NOMO-1 (cell line): ENCODE measurements at regions not wholly inside any gene's neighbourhood (a gene's known extent, or its start where the extent isn't known, plus 50 kb on each side); places are given as distances from the start of the nearest gene placed in this dataset.

Source experiments
- DNase-seq, 2 experiments: peaks; one replicate each; lab custom pipeline; 2025; ENCODE audit not compliant: unreplicated experiment in 2 of 2; lab: John Stamatoyannopoulos, UW

DNA sequence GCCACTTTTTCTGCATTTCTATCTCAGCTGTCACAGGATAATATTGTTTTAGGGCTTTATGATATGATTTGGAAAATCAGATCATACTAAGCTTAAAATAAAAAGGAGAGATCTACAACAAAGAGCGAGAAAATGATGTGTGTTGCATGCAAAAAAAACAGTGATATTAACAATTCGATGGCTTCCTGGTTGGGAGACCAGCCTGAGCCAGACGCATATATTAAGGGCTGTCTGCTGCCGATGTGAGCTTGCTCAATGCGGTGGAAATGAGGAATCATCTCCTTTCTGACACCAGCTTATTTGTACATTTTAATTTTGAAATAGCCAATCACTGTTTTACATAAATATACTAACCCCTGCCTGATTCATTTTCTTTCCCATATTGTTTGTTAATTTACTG, 862.6 kb downstream of the USP25 start:
- DNase-seq, result no peak

DNA sequence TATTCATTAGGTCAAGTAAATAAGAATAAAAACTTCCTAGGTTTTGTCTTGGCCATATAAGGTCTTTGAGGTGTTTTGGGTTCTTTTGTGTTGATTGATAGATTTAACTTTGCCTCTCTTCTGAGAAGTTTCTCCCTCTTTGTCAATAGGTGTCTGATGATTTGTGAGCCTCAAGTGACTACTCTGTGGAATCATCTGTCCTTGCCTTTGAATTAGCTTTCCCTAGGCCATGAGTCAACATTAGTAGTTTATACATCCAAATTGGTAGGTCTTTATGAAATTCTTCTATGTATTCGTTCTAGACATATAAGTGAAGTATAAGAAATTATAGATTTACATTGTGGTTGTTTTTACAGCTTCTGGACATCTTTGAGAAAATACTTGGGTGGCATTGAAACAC, 864.4 kb downstream of the USP25 start:
- no peak for DNase-seq

DNA sequence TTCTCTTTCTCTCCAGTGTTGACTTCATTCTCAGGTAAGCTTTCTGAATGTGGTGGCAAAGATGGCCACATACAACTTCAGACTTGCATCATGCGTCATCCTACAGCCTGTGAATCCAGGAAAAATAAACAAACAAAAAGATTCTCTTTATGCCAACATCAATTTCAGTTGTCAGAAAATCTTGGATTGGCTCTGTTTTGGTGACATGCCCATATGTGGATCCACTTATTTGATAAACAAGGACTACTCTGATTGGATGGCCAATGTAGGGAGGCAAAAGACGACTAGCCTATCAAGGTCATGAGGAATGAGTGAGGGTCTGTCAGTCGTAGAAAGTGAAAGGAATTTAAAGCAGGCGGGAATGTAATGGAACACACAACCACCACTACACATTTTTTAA, 866.6 kb downstream of the USP25 start:
- DNase-seq, result no peak

DNA sequence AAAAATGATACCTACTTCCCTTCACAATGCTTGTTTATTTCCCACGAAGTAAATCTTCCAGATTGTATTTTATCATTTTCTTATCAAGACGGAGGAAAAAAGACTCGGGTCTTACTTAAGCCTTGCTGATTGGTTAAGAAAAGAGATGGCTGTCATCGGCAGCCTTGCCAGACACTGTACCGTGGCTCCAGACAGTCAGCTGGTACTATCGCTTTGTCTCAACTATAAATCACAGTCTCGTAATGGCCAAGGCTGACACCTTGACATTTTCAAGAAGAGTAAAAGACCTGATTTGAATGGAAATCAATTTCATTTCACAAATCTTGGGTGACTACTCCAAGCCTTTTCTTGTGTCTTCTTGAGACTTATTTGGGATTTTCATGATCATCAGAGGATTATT, 868.0 kb downstream of the USP25 start:
- DNase-seq, result no peak

GRCh38 chr21:16605597-16605996, 875.8 kb downstream of the USP25 start:
- no peak for DNase-seq

GRCh38 chr21:16606271-16606670, 876.5 kb downstream of the USP25 start:
- no peak for DNase-seq

DNA sequence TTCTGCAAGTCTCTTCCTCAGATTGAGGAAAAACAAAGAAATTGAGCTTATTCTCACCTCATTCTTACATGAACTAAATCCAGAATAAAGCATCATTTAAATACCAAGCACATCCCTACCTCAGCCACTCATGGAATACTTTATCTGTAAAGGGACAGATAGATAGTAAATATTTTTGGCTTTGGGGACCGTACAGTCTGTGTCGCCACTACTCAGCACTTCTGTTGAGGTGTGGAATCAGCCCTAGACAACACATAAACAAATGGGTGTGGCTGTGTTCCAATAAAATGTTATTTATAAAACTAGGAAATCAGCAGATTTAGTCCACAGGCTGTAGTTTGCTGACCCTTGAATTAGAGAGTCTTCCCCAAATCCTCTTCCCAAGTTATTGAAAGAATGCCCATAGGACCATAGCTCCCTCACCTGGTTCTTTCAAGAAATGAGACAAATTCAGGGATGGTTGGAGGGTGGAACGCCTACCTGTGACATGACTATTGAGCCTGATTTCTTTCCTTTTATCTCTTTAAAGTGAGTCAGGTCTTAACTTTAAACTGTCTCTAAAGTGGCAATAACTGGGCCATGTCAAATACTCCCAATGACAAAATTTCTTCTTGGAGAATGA, 878.5 kb downstream of the USP25 start:
- DNase-seq, result no peak

- no peak for DNase-seq
Observed at GRCh38 chr21:16619281-16619680, 889.5 kb downstream of the USP25 start.

- no peak for DNase-seq
Observed at GRCh38 chr21:16620786-16621320, 891.1 kb downstream of the USP25 start.

DNA sequence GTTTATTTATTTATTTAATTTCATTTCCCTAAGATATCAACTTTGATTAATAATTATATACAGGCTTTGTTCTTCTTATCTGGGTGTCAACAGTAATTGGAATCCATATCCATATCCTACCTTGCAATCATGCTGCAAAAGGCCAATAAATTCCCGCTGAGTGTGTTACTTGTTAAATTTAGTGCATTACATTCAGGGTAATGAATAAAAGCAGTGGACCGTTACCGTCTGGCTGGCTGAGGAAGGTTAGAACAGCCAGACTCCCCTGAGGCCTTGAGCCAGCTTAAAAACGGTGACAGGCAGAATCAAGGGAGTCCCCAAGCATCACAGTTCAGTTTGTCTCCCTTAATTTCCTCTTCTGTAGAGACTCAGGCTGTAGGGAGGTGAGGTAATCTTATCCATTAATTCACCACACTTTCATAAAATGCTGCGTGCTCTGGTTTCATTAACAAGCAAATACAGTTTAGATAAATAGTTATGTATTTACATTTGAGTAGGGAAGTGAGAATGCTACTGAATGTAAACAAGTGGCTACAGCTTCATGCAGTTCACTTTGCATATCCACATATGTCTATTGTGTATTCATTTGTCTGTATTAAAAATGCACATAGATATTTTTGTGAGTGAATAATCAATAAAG, 888.2 kb upstream of the CXADR start:
- no peak for DNase-seq

DNA sequence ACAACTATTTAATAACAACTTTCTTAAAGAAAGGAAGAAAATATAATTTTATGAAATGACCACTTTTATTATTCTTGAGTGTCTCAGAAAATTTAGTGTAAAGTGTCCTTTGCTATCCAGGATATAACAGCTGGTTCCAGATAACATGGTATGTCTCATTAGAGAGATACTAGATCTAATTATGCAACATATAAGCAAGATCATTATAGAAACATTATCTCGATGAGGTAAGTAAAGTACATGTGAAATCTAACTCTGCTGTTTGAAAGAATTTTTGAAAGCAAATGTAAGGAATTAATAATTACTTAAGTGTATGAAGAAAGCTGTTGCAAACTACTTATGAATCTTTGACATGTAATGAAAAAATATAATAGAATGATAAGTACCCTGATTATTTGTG, 887.4 kb upstream of the CXADR start:
- DNase-seq, result no peak

DNA sequence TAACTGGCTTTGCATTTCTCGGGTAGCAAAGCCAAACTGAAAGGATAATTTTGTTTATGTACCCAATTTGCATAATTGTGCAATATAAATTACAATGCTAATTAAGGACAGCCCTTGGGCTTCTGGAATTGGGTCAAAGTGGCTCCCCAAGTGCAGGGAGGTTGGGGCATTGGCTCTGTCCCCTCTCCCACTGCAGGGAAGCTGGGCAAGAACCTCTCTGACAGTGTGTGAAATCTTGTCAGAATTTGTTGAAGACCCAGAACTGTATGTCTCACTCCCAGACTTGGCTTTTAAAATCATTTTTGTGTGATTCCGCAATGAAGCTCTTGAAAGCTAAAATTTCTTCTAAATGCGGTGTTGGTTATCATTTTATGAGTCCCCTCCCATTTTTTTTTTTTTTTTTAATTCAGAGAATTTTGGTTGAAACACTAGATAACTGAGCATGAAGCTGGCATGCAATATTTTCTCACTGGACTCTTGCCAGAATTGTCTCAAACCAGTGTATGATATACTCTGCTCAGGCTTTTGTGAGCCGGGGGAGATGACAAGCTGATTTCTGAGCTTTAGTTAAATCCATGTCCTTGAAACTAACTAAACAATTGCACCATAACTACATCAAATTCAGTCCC, 878.9 kb upstream of the CXADR start:
- no peak for DNase-seq

DNA sequence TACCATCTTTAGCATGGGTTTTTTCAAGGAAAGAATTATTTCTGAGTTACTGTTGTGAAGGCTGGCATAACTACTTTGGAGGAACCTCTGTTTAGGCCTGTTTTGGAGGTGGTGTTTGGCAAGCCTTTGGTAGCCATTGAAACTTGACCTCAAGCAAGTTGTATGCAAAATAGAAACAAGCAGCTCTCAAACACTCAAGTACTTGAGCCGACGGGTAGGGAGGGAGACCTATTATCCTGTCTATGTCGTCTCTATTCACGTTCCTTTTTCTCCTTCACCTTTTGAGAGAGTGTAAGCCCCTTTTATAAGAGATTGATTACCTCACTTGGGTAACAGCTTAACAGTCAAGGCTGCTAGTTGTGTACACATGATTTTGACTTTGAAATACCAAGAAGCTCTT, 878.3 kb upstream of the CXADR start:
- DNase-seq, result no peak

GRCh38 chr21:16640297-16641027, 872.4 kb upstream of the CXADR start:
- DNase-seq, result no peak

DNA sequence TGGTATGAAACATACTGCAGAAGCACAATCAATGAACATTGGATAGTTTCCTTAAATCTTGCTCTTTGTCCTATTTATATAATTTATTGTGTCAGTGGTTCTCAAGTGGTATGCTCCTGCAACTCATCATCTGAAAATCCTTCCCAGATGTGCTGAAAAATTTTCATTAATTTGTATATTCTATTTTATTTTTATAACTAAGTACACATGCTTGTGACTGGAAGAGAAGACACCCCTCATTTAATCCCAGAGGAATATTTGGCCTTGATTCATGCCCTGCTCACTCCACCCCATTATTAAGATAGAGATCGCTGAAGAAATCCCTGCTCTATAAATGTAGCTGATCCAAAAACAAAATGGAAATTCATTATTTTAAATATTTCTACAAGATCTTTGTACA, 870.5 kb upstream of the CXADR start:
- DNase-seq, result no peak

- DNase-seq, result no peak
Observed at GRCh38 chr21:16644685-16645084, 868.2 kb upstream of the CXADR start.

DNA sequence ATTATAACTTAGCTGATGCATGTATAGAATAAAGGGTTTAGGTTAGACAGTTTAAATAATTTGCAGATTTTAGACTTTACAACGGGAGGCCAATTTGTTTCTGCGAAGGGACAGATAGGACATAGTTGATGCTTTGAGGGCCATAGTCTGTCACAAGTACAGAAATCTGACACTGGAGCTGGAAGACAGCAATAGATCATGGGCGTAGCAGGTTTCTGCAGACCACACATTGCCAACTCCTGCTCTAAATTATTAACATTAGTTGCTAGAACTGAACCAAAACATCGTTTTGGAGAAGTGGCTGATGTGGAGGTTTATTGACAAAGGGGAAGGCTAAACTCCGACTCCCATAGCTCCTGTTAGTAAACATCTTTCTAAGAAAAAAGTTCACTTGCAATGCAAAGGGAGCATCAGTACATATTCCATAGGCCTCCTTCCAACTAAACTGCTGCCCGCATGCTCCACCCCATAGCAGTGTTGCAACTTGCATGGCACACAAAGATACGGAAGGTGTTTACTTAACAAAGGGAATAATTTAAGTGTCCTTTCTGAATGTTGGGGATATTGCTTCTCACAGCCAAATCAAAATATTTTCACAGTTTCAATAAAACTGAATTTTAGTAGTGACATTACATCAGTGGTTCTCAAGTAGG, 862.0 kb upstream of the CXADR start:
- no peak for DNase-seq

- DNase-seq, result no peak
Observed at GRCh38 chr21:16651956-16652355, 860.9 kb upstream of the CXADR start.

DNA sequence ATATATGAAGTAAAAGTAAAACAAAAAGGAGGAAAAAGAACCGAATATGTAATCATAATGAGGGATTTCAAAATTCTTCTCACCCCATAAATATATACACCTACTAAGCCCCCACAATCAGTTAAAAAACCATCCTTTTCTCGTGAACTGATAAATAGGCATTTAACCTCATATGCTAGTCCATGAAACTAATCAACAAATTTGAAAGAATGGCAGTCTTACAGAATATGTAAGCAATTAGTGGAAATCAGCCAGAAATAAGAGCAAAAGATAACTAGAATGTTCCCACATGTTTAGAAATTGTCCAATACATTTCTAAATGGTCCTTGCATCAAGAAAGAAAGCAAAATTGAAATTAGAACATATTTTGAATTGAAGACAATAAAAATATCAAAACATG, 849.4 kb upstream of the CXADR start:
- DNase-seq, result no peak

- DNase-seq, result no peak
Observed at GRCh38 chr21:16667395-16667794, 845.4 kb upstream of the CXADR start.

GRCh38 chr21:16674949-16675348, 837.9 kb upstream of the CXADR start:
- no peak for DNase-seq
